ENCODE measurements at regions not wholly inside any gene's neighbourhood (a gene's known extent, or its start where the extent isn't known, plus 50 kb on each side); places are given as distances from the start of the nearest gene placed in this dataset.

DNA sequence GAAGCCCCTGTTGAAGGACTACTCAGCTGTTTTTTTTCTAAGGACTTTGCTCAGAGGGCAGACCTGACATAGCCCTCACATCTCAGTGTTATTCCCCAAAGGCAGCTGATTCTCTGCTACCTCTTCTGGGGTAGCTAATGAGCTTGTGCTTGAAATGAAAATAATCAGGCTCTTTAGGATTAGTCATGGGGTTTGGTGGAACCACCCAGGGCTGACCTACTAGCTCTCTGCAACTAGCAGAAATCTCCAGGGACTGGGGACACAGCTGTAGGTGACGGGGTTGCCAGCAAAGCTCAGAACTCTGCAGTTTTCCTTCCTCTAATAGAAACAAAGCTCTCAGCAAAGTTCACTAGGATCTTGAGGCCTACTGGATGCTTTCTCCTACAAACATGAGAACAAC, 106.4 kb upstream of the BCL9 start:
- TF ChIP-seq, protein P1, sequence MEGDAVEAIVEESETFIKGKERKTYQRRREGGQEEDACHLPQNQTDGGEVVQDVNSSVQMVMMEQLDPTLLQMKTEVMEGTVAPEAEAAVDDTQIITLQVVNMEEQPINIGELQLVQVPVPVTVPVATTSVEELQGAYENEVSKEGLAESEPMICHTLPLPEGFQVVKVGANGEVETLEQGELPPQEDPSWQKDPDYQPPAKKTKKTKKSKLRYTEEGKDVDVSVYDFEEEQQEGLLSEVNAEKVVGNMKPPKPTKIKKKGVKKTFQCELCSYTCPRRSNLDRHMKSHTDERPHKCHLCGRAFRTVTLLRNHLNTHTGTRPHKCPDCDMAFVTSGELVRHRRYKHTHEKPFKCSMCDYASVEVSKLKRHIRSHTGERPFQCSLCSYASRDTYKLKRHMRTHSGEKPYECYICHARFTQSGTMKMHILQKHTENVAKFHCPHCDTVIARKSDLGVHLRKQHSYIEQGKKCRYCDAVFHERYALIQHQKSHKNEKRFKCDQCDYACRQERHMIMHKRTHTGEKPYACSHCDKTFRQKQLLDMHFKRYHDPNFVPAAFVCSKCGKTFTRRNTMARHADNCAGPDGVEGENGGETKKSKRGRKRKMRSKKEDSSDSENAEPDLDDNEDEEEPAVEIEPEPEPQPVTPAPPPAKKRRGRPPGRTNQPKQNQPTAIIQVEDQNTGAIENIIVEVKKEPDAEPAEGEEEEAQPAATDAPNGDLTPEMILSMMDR (IDR thresholded peaks at IDR 0.05; ENCODE audit: extremely low read depth, low read depth, low read length) = no peak
- Histone ChIP-seq H3K4me2 (ENCODE audit: insufficient read depth, low read length) (no peak overlapping the region), H3K27ac (ENCODE audit: low read depth, low read length) (no peak overlapping the region), H3K4me3 (ENCODE audit: insufficient read depth, low read length) (no peak overlapping the region), H3K4me1 (ENCODE audit: insufficient read depth, low read length) (no peaks in the 10 kb centered on the region), H3K9me3 (ENCODE audit: low read depth, low read length) (no peaks in the 10 kb centered on the region), H4K20me1 (ENCODE audit: insufficient read depth, low read length) (no peaks in the 10 kb centered on the region), H3K79me2 (ENCODE audit: insufficient read depth, low read length) (no peaks in the 10 kb centered on the region), H2AFZ (ENCODE audit: low read length) (no peak overlapping the region), H3K27me3 (ENCODE audit: insufficient read depth, low read length) (no peaks in the 10 kb centered on the region), H3K36me3 (ENCODE audit: insufficient read depth, low read length) (no peaks in the 10 kb centered on the region)
- DNase-seq (ENCODE audit: insufficient read length, low spot score, missing footprints) = no peak

DNA sequence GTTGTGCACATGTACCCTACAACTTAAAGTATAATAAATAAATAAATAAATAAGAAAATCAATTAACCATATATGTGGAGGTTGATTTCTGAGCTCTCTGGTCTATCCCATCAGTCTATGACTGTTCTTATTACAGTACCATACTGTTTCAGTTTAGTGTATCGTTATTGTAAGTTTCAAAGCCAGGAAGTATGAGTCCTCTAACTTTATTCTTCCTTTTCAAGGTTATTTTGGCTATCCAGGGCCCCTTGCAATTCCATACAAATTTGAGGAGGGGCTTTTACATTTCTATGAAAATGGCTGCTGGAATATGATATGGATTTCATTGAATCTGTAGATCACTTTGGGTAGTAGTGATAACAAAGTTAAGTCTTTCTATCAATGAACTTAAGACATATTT, 96.9 kb upstream of the BCL9 start:
- Histone ChIP-seq H3K27ac (ENCODE audit: low read depth, low read length) (no peak overlapping the region), H3K9me3 (ENCODE audit: low read depth, low read length) (no peaks in the 10 kb centered on the region), H3K27me3 (ENCODE audit: insufficient read depth, low read length) (no peaks in the 10 kb centered on the region), H3K4me1 (ENCODE audit: insufficient read depth, low read length) (no peaks in the 10 kb centered on the region), H3K36me3 (ENCODE audit: insufficient read depth, low read length) (no peaks in the 10 kb centered on the region), H3K4me3 (ENCODE audit: insufficient read depth, low read length) (no peak overlapping the region), H2AFZ (ENCODE audit: low read length) (no peak overlapping the region), H4K20me1 (ENCODE audit: insufficient read depth, low read length) (no peaks in the 10 kb centered on the region), H3K4me2 (ENCODE audit: insufficient read depth, low read length) (no peak overlapping the region), H3K79me2 (ENCODE audit: insufficient read depth, low read length) (no peaks in the 10 kb centered on the region)
- TF ChIP-seq, protein P1 (IDR thresholded peaks at IDR 0.05; ENCODE audit: extremely low read depth, low read depth, low read length) = no peak
- DNase-seq (ENCODE audit: insufficient read length, low spot score, missing footprints) = no peak

DNA sequence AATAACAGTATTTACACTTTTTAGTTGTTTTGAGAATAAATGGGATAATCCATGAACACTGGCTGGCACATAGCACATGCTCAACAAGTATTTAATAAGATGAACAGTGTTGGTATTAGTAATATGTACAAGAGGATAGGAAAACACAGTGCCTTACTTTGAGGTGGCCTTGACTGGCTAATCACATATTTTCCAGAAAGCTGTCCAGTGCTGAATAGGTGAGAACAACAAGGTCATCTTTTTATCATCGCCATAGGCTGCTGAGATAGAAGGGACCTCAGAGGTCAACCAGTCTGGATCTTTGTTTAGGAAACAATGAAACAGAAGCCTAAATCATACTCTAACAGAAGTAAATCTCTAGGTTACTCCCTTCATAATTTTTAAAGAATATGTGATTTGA, 89.7 kb upstream of the BCL9 start:
- Histone ChIP-seq H3K27ac (ENCODE audit: low read depth, low read length) (no peak overlapping the region), H3K4me1 (ENCODE audit: insufficient read depth, low read length) (no peaks in the 10 kb centered on the region), H3K27me3 (ENCODE audit: insufficient read depth, low read length) (no peaks in the 10 kb centered on the region), H3K79me2 (ENCODE audit: insufficient read depth, low read length) (no peaks in the 10 kb centered on the region), H2AFZ (ENCODE audit: low read length) (no peak overlapping the region), H3K9me3 (ENCODE audit: low read depth, low read length) (no peaks in the 10 kb centered on the region), H3K36me3 (ENCODE audit: insufficient read depth, low read length) (no peaks in the 10 kb centered on the region), H3K4me2 (ENCODE audit: insufficient read depth, low read length) (no peak overlapping the region), H4K20me1 (ENCODE audit: insufficient read depth, low read length) (no peaks in the 10 kb centered on the region), H3K4me3 (ENCODE audit: insufficient read depth, low read length) (no peak overlapping the region)
- no peak for DNase-seq (ENCODE audit: insufficient read length, low spot score, missing footprints)
- TF ChIP-seq, protein P1 (IDR thresholded peaks at IDR 0.05; ENCODE audit: extremely low read depth, low read depth, low read length) = no peak

DNA sequence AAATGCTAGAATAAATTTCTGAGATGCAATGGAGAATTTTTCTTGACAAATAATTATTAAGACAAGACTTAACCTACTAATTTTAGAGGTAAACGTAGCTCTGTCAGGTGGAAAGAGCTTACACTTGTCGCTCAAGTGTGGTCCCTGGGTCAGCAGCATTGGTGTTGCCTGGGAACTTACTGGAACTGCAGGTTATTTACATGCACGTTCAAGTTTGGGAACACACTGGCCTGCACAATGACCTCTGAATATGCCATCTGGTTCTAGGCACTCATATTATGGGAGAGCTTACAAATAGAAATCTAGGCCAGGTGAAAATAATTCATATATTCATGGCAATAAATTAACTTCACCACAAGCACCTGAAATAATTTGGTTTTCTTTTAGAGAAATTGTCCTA, 88.5 kb upstream of the BCL9 start:
- no peak overlapping the region for H3K4me2 ChIP-seq (ENCODE audit: insufficient read depth, low read length)
- no peaks in the 10 kb centered on the region for H3K36me3 ChIP-seq (ENCODE audit: insufficient read depth, low read length)
- no peaks in the 10 kb centered on the region for H3K9me3 ChIP-seq (ENCODE audit: low read depth, low read length)
- H3K27me3 ChIP-seq (ENCODE audit: insufficient read depth, low read length) = no peaks in the 10 kb centered on the region
- no peaks in the 10 kb centered on the region for H4K20me1 ChIP-seq (ENCODE audit: insufficient read depth, low read length)
- H2AFZ ChIP-seq (ENCODE audit: low read length) = no peak overlapping the region
- H3K4me3 ChIP-seq (ENCODE audit: insufficient read depth, low read length) = no peak overlapping the region
- H3K27ac ChIP-seq (ENCODE audit: low read depth, low read length) = no peak overlapping the region
- no peaks in the 10 kb centered on the region for H3K79me2 ChIP-seq (ENCODE audit: insufficient read depth, low read length)
- no peak for DNase-seq (ENCODE audit: insufficient read length, low spot score, missing footprints)
- TF ChIP-seq, protein P1 (IDR thresholded peaks at IDR 0.05; ENCODE audit: extremely low read depth, low read depth, low read length) = no peak
- H3K4me1 ChIP-seq (ENCODE audit: insufficient read depth, low read length) = no peaks in the 10 kb centered on the region

All from osteoblast (primary cell).